ENCODE measurements at regions not wholly inside any gene's neighbourhood (a gene's known extent, or its start where the extent isn't known, plus 50 kb on each side); places are given as distances from the start of the nearest gene placed in this dataset.

- DNase-seq (ENCODE audit: low read depth) = no peak
Observed at GRCh38 chr10:64506963-64507362, 985.8 kb downstream of the REEP3 start.

GRCh38 chr10:64507651-64508028, 986.4 kb downstream of the REEP3 start:
- DNase-seq (ENCODE audit: low read depth) = no peak

GRCh38 chr10:64508029-64508661, 986.9 kb downstream of the REEP3 start:
- no peak for DNase-seq (ENCODE audit: low read depth)

GRCh38 chr10:64515970-64516699, 994.9 kb downstream of the REEP3 start:
- DNase-seq (ENCODE audit: low read depth) = no peak

GRCh38 chr10:64518456-64518855, 997.3 kb downstream of the REEP3 start:
- DNase-seq (ENCODE audit: low read depth) = no peak

GRCh38 chr10:64519427-64519826, 998.2 kb downstream of the REEP3 start:
- no peak for DNase-seq (ENCODE audit: low read depth)

GRCh38 chr10:64519831-64520230, 998.6 kb downstream of the REEP3 start:
- DNase-seq (ENCODE audit: low read depth) = no peak

- DNase-seq (ENCODE audit: low read depth) = no peak
Observed at GRCh38 chr10:64523065-64523759, 1002.0 kb downstream of the REEP3 start.

GRCh38 chr10:64528294-64529002, 1007.2 kb downstream of the REEP3 start:
- no peak for DNase-seq (ENCODE audit: low read depth)

GRCh38 chr10:64529003-64529350, 1007.8 kb downstream of the REEP3 start:
- DNase-seq (ENCODE audit: low read depth) = no peak

- DNase-seq (ENCODE audit: low read depth) = no peak
Observed at GRCh38 chr10:64534616-64535015, 1013.4 kb downstream of the REEP3 start.

- no peak for DNase-seq (ENCODE audit: low read depth)
Observed at GRCh38 chr10:64535131-64535867, 1014.1 kb downstream of the REEP3 start.

- DNase-seq (ENCODE audit: low read depth) = no peak
Observed at GRCh38 chr10:64537112-64537511, 1015.9 kb downstream of the REEP3 start.

- DNase-seq (ENCODE audit: low read depth) = no peak
Observed at GRCh38 chr10:64537928-64538327, 1016.7 kb downstream of the REEP3 start.

- no peak for DNase-seq (ENCODE audit: low read depth)
Observed at GRCh38 chr10:64546073-64546472, 1024.9 kb downstream of the REEP3 start.

- DNase-seq (ENCODE audit: low read depth) = no peak
Observed at GRCh38 chr10:64547168-64547567, 1026.0 kb downstream of the REEP3 start.

- no peak for DNase-seq (ENCODE audit: low read depth)
Observed at GRCh38 chr10:64555666-64556065, 1034.5 kb downstream of the REEP3 start.

GRCh38 chr10:64558094-64558835, 1037.1 kb downstream of the REEP3 start:
- DNase-seq (ENCODE audit: low read depth) = no peak

- no peak for DNase-seq (ENCODE audit: low read depth)
Observed at GRCh38 chr10:64571056-64571455, 1049.9 kb downstream of the REEP3 start.

- no peak for DNase-seq (ENCODE audit: low read depth)
Observed at GRCh38 chr10:64573623-64574325, 1052.6 kb downstream of the REEP3 start.

GRCh38 chr10:64574371-64574770, 1053.2 kb downstream of the REEP3 start:
- DNase-seq (ENCODE audit: low read depth) = no peak
